HEK293 (cell line): ENCODE measurements at regions not wholly inside any gene's neighbourhood (a gene's known extent, or its start where the extent isn't known, plus 50 kb on each side); places are given as distances from the start of the nearest gene placed in this dataset.

Source experiments
- BCL6B ChIP-seq: fragments of 450-650 bp; formaldehyde crosslinking; IDR thresholded peaks from 2 replicates; pipeline ENCODE4 v1.5.1; 2017; ENCODE audit warnings: missing biosample characterization, missing genetic modification characterization
- CTCF ChIP-seq: fragments of 450-650 bp; formaldehyde crosslinking; IDR thresholded peaks from 2 replicates; pipeline ENCODE4 v1.5.1; 2016; ENCODE audit warnings: missing biosample characterization, missing genetic modification characterization
- KLF9 ChIP-seq: fragments of 450-650 bp; formaldehyde crosslinking; IDR thresholded peaks from 2 replicates; pipeline ENCODE4 v1.5.1; 2016; ENCODE audit warnings: missing biosample characterization, missing genetic modification characterization, low read depth
- MZF1 ChIP-seq: fragments of 450-650 bp; formaldehyde crosslinking; IDR thresholded peaks from 2 replicates; pipeline ENCODE4 v1.5.1; 2017; ENCODE audit warnings: missing biosample characterization, missing genetic modification characterization, borderline replicate concordance
- PRDM4 ChIP-seq: fragments of 450-650 bp; formaldehyde crosslinking; IDR thresholded peaks from 2 replicates; pipeline ENCODE4 v1.5.1; 2017; ENCODE audit warnings: missing biosample characterization, missing genetic modification characterization
- TSHZ1 ChIP-seq: fragments of 450-650 bp; formaldehyde crosslinking; IDR thresholded peaks from 2 replicates; pipeline ENCODE4 v1.5.1; 2016; ENCODE audit warnings: missing biosample characterization, missing genetic modification characterization, borderline replicate concordance
- YY1 ChIP-seq: fragments of 450-650 bp; formaldehyde crosslinking; IDR thresholded peaks from 2 replicates; pipeline ENCODE4 v1.5.1; 2018; ENCODE audit warnings: missing biosample characterization, missing genetic modification characterization
- ZBTB17 ChIP-seq: fragments of 450-650 bp; formaldehyde crosslinking; IDR thresholded peaks from 2 replicates; pipeline ENCODE4 v1.5.1; 2016; ENCODE audit warnings: missing biosample characterization, missing genetic modification characterization
- ZNF394 ChIP-seq: fragments of 450-650 bp; formaldehyde crosslinking; IDR thresholded peaks from 2 replicates; pipeline ENCODE4 v1.5.1; 2016; ENCODE audit warnings: missing biosample characterization, missing genetic modification characterization, mild to moderate bottlenecking, moderate library complexity, borderline replicate concordance
- ZNF404 ChIP-seq: fragments of 450-650 bp; formaldehyde crosslinking; IDR thresholded peaks from 2 replicates; pipeline ENCODE4 v1.5.1; 2017; ENCODE audit warnings: missing biosample characterization, missing genetic modification characterization
- ZNF530 ChIP-seq: fragments of 450-650 bp; formaldehyde crosslinking; IDR thresholded peaks from 2 replicates; pipeline ENCODE4 v1.5.1; 2016; ENCODE audit warnings: low read depth, missing biosample characterization, missing genetic modification characterization
- ZNF585B ChIP-seq: fragments of 450-650 bp; formaldehyde crosslinking; IDR thresholded peaks from 2 replicates; pipeline ENCODE4 v1.5.1; 2016; ENCODE audit warnings: missing biosample characterization, missing genetic modification characterization

GRCh38 chr16:76943921-76944320 is 247.1 kb upstream of the MON1B start:
- TF ChIP-seq ZBTB17 (tag by site-specific recombination), result no peak
- no peak for TF ChIP-seq ZNF404 (tag by site-specific recombination)
- no peak for TF ChIP-seq CTCF
- TF ChIP-seq PRDM4 (tag by site-specific recombination), result no peak
- no peak for TF ChIP-seq ZNF530
- TF ChIP-seq KLF9 (tag by site-specific recombination), result no peak
- no peak for TF ChIP-seq ZNF394 (tag by site-specific recombination)
- no peak for TF ChIP-seq TSHZ1
- no peak for TF ChIP-seq MZF1
- no peak for TF ChIP-seq ZNF585B (tag by site-specific recombination)
- no peak for TF ChIP-seq YY1 (tag by site-specific recombination)
- TF ChIP-seq BCL6B (tag by site-specific recombination), result no peak
